WI38 (cell line): ENCODE measurements at regions not wholly inside any gene's neighbourhood (a gene's known extent, or its start where the extent isn't known, plus 50 kb on each side); places are given as distances from the start of the nearest gene placed in this dataset.

Source experiments
- H3K4me3 ChIP-seq: 2 replicates; pipeline ENCODE4 v1.5.1; 2011; ENCODE audit warnings: low read depth, mild to moderate bottlenecking, control low read depth, low read length
- CTCF ChIP-seq: IDR thresholded peaks from 2 replicates; pipeline ENCODE4 v1.5.1; 2012; ENCODE audit warnings: low read depth, mild to moderate bottlenecking, control low read depth, low read length

DNA sequence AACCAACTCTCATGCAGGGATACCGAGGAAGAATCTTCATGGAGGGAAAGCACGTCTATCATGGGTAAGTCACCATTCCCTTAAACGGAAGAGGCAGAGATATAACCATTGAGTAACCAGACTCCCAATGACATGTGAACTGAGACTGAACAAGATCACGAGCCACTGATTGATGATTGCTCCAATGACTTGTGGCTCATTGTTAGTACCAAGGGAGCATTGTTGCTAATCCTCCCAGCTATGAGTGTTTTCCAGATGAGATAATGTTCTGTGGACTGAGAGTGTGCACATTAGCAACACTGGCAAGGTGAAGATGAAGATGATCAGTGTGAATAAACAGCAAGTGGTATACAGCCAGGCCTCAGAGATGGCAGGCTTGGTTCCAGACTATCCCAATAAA, 219.2 kb upstream of the MAP3K1 start:
- no peak overlapping the region for H3K4me3 ChIP-seq
- no peak for TF ChIP-seq CTCF

DNA sequence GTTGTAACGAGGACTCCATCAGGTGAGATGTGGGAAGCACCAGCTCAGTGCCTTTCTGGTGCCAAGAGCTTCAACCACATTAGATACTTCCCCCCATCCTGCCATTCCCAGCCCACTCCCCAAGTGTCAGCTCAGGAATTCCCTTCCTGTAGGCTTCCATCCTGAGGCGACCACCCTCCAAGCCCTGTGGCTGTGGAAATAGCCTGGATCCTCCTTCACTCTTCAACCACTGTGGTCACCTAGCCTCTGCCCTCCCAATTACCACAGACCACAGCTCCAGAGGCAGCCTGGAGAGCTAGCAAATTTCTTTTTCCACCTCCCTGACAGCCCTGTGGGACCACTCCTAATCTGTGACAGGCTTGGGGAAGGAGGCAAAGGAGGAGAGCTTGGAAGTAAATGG, 219.8 kb upstream of the MAP3K1 start:
- TF ChIP-seq CTCF, result no peak
- H3K4me3 ChIP-seq, result no peak overlapping the region

GRCh38 chr5:56594792-56595191, 220.6 kb upstream of the MAP3K1 start:
- no peak for TF ChIP-seq CTCF
- no peak overlapping the region for H3K4me3 ChIP-seq

DNA sequence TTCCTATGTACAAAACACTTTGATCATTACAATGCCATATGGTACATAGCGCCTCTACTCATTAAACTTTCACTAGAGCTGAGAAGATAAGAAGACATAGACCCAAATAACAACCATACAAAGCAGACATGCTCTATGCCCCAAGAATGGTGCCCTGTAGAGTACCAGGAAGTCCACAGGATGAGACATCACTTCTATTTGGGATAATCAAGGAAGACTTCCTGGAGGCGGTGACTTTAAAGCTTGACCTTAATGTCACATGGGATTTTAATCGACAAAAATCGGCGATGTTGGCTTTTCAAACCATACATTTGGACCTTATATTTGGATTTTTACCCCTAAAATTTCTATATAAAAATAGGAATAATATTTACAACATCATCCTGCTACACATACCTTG, 224.3 kb upstream of the MAP3K1 start:
- no peak overlapping the region for H3K4me3 ChIP-seq
- no peak for TF ChIP-seq CTCF

- TF ChIP-seq CTCF, result no peak
- H3K4me3 ChIP-seq, result no peak overlapping the region
Observed at GRCh38 chr5:56589481-56589860, 225.9 kb upstream of the MAP3K1 start.

GRCh38 chr5:56588636-56589480, 226.5 kb upstream of the MAP3K1 start:
- no peak for TF ChIP-seq CTCF
- no peak overlapping the region for H3K4me3 ChIP-seq

DNA sequence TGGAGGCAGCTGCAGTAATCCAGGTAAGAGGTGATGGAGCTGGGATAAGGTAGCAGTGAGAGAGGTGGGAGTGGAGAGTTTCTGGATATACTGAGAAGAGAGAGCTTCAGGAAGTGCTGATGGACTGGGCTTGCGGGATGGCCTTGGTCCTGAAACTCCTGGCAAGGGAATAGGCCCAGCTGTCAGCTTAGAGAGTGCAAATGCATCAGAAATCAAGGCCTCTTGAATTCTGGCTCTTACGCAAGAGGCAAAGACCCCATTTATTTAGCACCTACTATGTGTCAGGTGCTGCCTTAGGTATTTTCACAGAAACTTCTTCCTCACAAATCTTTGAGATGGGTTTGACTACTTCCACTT, 227.2 kb upstream of the MAP3K1 start:
- no peak overlapping the region for H3K4me3 ChIP-seq
- no peak for TF ChIP-seq CTCF
